ENCODE measurements at regions not wholly inside any gene's neighbourhood (a gene's known extent, or its start where the extent isn't known, plus 50 kb on each side); places are given as distances from the start of the nearest gene placed in this dataset.

DNA sequence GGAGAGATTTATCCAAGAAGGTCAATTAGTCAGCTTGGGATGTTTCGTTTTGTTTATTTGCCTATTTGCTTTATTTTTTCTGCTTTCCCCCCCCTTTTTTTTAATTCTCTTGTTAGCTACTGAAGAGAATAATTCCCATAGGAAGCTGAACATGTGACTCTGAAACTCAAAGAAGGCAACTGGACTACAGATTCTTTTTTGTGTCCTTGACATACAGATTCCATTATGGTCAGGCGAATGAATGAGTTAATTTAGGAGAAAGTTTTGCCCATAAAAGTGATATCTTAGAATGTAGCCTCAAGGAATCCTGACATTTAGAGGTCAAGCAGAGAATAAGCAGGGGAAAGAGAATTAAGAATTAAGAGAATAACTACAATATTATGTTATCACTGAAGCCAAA, 514.2 kb upstream of the LINC00305 start:
- Histone ChIP-seq H3K4me3 (ENCODE audit: low read depth in 1 of 2, low read length in 2 of 2) (no peak overlapping the region), H3K9me3 (ENCODE audit: control insufficient read depth in 1 of 2, low read length in 2 of 2) (no peaks in the 10 kb centered on the region), H3K9ac (ENCODE audit: low read depth in 1 of 2, low read length in 2 of 2) (no peak overlapping the region), H3K27me3 (ENCODE audit: control insufficient read depth in 1 of 2, insufficient read depth in 2 of 2, low read length in 2 of 2) (no peaks in the 10 kb centered on the region), H3K36me3 (ENCODE audit: control insufficient read depth in 1 of 2, insufficient read depth in 2 of 2, low read length in 2 of 2) (no peaks in the 10 kb centered on the region), H3K4me1 (ENCODE audit: control insufficient read depth in 1 of 2, insufficient read depth in 2 of 2, low read length in 2 of 2) (no peaks in the 10 kb centered on the region), H3K27ac (ENCODE audit: low read depth, low read length) (no peak overlapping the region)

DNA sequence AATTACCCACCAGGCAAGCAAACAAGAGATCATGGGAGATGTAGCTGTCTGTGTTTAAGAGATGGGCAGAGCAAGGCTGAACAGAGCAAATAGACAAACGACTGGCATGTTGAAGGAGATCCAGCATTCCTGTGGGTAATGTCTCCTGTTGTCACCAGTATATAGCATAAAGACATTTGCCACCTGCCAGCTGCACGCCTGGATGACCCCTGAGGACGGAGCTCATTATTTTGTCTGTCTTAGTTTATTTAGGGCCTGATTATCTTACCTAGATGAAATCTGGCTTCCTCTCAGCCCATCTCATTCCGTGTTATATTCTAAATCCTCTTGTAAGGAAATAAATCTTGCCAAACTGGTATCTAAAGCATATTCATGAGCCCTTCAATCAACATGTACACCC, 510.3 kb upstream of the LINC00305 start:
- Histone ChIP-seq H3K36me3 (ENCODE audit: control insufficient read depth in 1 of 2, insufficient read depth in 2 of 2, low read length in 2 of 2) (no peaks in the 10 kb centered on the region), H3K4me1 (ENCODE audit: control insufficient read depth in 1 of 2, insufficient read depth in 2 of 2, low read length in 2 of 2) (no peaks in the 10 kb centered on the region), H3K27me3 (ENCODE audit: control insufficient read depth in 1 of 2, insufficient read depth in 2 of 2, low read length in 2 of 2) (no peaks in the 10 kb centered on the region), H3K9me3 (ENCODE audit: control insufficient read depth in 1 of 2, low read length in 2 of 2) (no peaks in the 10 kb centered on the region), H3K27ac (ENCODE audit: low read depth, low read length) (no peak overlapping the region), H3K4me3 (ENCODE audit: low read depth in 1 of 2, low read length in 2 of 2) (no peak overlapping the region), H3K9ac (ENCODE audit: low read depth in 1 of 2, low read length in 2 of 2) (no peak overlapping the region)

DNA sequence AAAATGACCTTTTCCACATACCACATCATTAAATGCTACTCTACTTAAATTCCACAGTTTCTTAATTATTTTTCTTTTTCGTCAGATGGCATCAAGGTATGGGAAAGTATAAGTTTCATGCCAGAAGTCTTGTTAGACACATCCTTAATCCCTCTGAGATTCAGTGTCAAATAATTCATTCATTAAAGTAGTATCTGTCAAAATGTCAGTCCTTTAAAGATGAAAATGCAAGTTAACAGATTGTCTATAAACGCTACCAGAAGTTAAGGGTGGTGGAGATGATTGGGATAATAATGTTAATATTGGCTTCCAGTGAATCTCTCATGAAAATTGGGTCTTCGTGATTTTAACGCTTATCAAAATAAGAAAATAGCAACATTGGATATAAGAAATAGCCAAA, 504.2 kb upstream of the LINC00305 start:
- Histone ChIP-seq H3K4me3 (ENCODE audit: low read depth in 1 of 2, low read length in 2 of 2) (no peak overlapping the region), H3K36me3 (ENCODE audit: control insufficient read depth in 1 of 2, insufficient read depth in 2 of 2, low read length in 2 of 2) (no peaks in the 10 kb centered on the region), H3K9ac (ENCODE audit: low read depth in 1 of 2, low read length in 2 of 2) (no peak overlapping the region), H3K27ac (ENCODE audit: low read depth, low read length) (no peak overlapping the region), H3K9me3 (ENCODE audit: control insufficient read depth in 1 of 2, low read length in 2 of 2) (no peaks in the 10 kb centered on the region), H3K4me1 (ENCODE audit: control insufficient read depth in 1 of 2, insufficient read depth in 2 of 2, low read length in 2 of 2) (no peaks in the 10 kb centered on the region), H3K27me3 (ENCODE audit: control insufficient read depth in 1 of 2, insufficient read depth in 2 of 2, low read length in 2 of 2) (no peaks in the 10 kb centered on the region)

DNA sequence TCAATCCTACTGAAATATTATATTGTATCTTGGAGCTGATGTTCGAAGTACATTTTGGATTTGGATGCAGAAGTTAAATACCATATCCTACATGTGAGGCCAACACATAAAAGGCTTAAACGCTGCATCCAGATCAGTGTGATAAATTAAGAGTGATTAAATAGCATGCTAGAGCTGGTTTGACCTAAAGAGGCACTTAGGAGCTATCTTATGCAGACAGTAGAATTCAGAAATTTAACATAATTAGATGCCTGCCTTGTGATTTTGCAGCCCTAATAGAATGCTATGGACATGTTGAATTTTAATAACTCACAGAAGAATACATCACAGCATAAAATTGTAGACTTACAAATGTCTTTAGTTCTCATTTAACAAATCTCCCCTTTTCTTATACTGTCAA, 501.2 kb upstream of the LINC00305 start:
- Histone ChIP-seq H3K36me3 (ENCODE audit: control insufficient read depth in 1 of 2, insufficient read depth in 2 of 2, low read length in 2 of 2) (no peaks in the 10 kb centered on the region), H3K27me3 (ENCODE audit: control insufficient read depth in 1 of 2, insufficient read depth in 2 of 2, low read length in 2 of 2) (no peaks in the 10 kb centered on the region), H3K9ac (ENCODE audit: low read depth in 1 of 2, low read length in 2 of 2) (no peak overlapping the region), H3K4me1 (ENCODE audit: control insufficient read depth in 1 of 2, insufficient read depth in 2 of 2, low read length in 2 of 2) (no peaks in the 10 kb centered on the region), H3K9me3 (ENCODE audit: control insufficient read depth in 1 of 2, low read length in 2 of 2) (peaks cover 0 to 5% of the 10 kb centered on the region in 2 donors), H3K27ac (ENCODE audit: low read depth, low read length) (no peak overlapping the region), H3K4me3 (ENCODE audit: low read depth in 1 of 2, low read length in 2 of 2) (no peak overlapping the region)

DNA sequence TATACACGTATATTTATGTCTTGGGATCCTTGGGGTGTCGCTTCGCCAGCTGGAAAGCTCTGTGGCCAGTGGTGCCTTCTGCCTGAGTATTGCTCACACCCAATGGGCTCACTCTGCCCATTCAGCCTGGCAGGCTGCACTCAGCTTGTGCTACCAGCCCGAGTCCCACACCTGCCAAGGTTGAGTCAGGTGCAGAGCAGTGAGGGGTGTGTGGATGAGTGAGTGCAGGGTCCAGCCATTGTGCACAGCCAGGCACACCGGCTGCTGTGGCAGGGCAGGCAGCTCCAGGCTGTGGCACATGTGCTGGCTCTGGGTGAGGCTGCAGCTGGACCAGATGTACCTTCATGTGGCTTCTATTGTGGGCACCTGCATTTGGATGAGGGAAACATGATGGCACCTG, 496.9 kb upstream of the LINC00305 start:
- Histone ChIP-seq H3K36me3 (ENCODE audit: control insufficient read depth in 1 of 2, insufficient read depth in 2 of 2, low read length in 2 of 2) (no peaks in the 10 kb centered on the region), H3K9ac (ENCODE audit: low read depth in 1 of 2, low read length in 2 of 2) (no peak overlapping the region), H3K4me3 (ENCODE audit: low read depth in 1 of 2, low read length in 2 of 2) (no peak overlapping the region), H3K27me3 (ENCODE audit: control insufficient read depth in 1 of 2, insufficient read depth in 2 of 2, low read length in 2 of 2) (no peaks in the 10 kb centered on the region), H3K4me1 (ENCODE audit: control insufficient read depth in 1 of 2, insufficient read depth in 2 of 2, low read length in 2 of 2) (no peaks in the 10 kb centered on the region), H3K9me3 (ENCODE audit: control insufficient read depth in 1 of 2, low read length in 2 of 2) (peaks cover 0 to 5% of the 10 kb centered on the region in 2 donors), H3K27ac (ENCODE audit: low read depth, low read length) (no peak overlapping the region)

DNA sequence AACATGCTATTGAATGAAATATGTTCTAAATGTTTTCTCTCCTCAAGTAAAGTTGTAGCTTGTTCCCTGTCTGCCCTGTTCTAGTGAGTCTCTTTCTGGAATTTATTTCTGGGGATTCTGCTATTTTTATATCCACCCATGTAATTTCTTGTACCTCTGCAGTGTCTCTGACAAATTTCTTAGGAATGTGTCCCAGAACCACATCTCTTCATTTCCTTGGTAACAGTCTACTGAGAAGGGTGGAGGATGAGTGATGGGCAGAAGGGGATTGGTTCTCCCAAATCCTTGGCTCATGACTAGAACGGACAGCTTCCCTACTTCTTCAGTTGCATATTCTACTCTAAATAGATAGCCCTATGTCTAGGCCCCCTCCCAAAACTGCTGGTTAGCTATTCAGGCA, 490.6 kb upstream of the LINC00305 start:
- Histone ChIP-seq H3K27ac (ENCODE audit: low read depth, low read length) (no peak overlapping the region), H3K4me3 (ENCODE audit: low read depth in 1 of 2, low read length in 2 of 2) (no peak overlapping the region), H3K9ac (ENCODE audit: low read depth in 1 of 2, low read length in 2 of 2) (no peak overlapping the region), H3K27me3 (ENCODE audit: control insufficient read depth in 1 of 2, insufficient read depth in 2 of 2, low read length in 2 of 2) (no peaks in the 10 kb centered on the region), H3K4me1 (ENCODE audit: control insufficient read depth in 1 of 2, insufficient read depth in 2 of 2, low read length in 2 of 2) (no peaks in the 10 kb centered on the region), H3K36me3 (ENCODE audit: control insufficient read depth in 1 of 2, insufficient read depth in 2 of 2, low read length in 2 of 2) (no peaks in the 10 kb centered on the region), H3K9me3 (ENCODE audit: control insufficient read depth in 1 of 2, low read length in 2 of 2) (no peaks in the 10 kb centered on the region)

DNA sequence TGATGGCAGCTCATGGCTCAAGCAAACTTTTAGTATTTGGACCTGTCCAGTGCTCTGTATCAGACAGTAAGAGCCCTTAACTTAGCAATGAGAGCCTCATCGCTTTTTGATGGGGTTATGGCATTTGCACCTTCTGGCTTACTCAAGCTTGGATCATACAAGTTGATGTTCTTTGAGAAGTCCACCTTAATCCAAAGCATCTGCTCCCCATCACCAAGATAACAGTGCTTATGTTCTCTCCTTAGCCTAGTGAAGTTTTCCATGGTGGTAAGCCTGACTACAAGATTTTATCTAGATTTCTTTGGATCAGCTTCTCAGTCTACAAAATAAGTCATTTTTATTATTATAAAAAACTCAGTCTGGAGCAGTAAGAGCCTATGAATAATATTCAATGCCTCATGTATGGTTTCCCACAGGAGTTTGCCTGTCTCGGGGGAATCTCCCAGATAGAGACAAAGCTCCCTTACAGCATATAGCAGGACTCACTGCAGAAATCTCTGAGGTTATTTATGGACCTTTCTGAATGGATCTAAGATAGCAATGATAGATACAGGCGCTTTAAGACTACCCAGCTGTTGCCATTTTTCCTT, 472.2 kb upstream of the LINC00305 start:
- Histone ChIP-seq H3K4me1 (ENCODE audit: control insufficient read depth in 1 of 2, insufficient read depth in 2 of 2, low read length in 2 of 2) (no peaks in the 10 kb centered on the region), H3K9me3 (ENCODE audit: control insufficient read depth in 1 of 2, low read length in 2 of 2) (no peaks in the 10 kb centered on the region), H3K27me3 (ENCODE audit: control insufficient read depth in 1 of 2, insufficient read depth in 2 of 2, low read length in 2 of 2) (no peaks in the 10 kb centered on the region), H3K4me3 (ENCODE audit: low read depth in 1 of 2, low read length in 2 of 2) (no peak overlapping the region), H3K36me3 (ENCODE audit: control insufficient read depth in 1 of 2, insufficient read depth in 2 of 2, low read length in 2 of 2) (no peaks in the 10 kb centered on the region), H3K9ac (ENCODE audit: low read depth in 1 of 2, low read length in 2 of 2) (no peak overlapping the region), H3K27ac (ENCODE audit: low read depth, low read length) (no peak overlapping the region)

DNA sequence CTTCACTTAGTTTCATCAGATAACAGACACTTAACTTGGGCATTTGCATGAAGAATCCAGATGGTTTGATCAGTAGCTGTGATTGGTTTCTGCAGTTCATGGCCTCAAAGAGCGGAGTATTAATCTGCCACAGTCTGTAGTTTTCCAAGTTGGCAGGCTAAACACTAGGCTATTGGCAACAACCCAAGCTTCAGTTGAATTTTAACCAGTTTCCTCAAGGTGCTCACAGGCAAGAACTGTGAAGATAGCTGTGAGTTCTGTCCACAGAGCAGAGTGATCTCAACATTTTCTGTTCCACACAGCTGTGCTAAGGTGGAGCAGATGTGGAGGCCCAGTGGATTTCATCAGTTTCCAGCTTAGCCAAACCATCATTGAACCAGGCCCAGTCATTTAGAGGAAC, 469.5 kb upstream of the LINC00305 start:
- Histone ChIP-seq H3K27me3 (ENCODE audit: control insufficient read depth in 1 of 2, insufficient read depth in 2 of 2, low read length in 2 of 2) (no peaks in the 10 kb centered on the region), H3K9ac (ENCODE audit: low read depth in 1 of 2, low read length in 2 of 2) (no peak overlapping the region), H3K4me3 (ENCODE audit: low read depth in 1 of 2, low read length in 2 of 2) (no peak overlapping the region), H3K27ac (ENCODE audit: low read depth, low read length) (no peak overlapping the region), H3K9me3 (ENCODE audit: control insufficient read depth in 1 of 2, low read length in 2 of 2) (no peaks in the 10 kb centered on the region), H3K4me1 (ENCODE audit: control insufficient read depth in 1 of 2, insufficient read depth in 2 of 2, low read length in 2 of 2) (no peaks in the 10 kb centered on the region), H3K36me3 (ENCODE audit: control insufficient read depth in 1 of 2, insufficient read depth in 2 of 2, low read length in 2 of 2) (no peaks in the 10 kb centered on the region)

DNA sequence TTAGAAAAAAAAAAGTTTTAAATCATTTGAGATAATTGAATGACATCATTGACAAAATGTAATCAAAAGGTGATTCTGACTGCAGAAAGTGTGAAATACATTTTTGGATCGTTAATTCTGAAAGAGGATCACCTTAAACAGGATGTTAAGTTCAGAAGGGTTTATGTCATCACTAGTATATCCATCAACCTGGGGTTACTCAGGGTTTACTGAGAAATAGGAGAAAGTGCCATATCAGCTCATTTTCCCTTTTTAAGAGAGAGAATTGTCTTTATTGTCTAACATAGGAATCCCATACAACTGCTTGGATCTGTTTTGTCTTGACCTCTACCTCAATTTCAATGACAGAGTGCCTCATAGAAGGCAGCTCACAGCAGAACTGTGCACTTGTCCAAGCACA, 466.1 kb upstream of the LINC00305 start:
- Histone ChIP-seq H3K9me3 (ENCODE audit: control insufficient read depth in 1 of 2, low read length in 2 of 2) (no peaks in the 10 kb centered on the region), H3K27ac (ENCODE audit: low read depth, low read length) (no peak overlapping the region), H3K9ac (ENCODE audit: low read depth in 1 of 2, low read length in 2 of 2) (no peak overlapping the region), H3K36me3 (ENCODE audit: control insufficient read depth in 1 of 2, insufficient read depth in 2 of 2, low read length in 2 of 2) (no peaks in the 10 kb centered on the region), H3K4me3 (ENCODE audit: low read depth in 1 of 2, low read length in 2 of 2) (no peak overlapping the region), H3K4me1 (ENCODE audit: control insufficient read depth in 1 of 2, insufficient read depth in 2 of 2, low read length in 2 of 2) (no peaks in the 10 kb centered on the region), H3K27me3 (ENCODE audit: control insufficient read depth in 1 of 2, insufficient read depth in 2 of 2, low read length in 2 of 2) (no peaks in the 10 kb centered on the region)

DNA sequence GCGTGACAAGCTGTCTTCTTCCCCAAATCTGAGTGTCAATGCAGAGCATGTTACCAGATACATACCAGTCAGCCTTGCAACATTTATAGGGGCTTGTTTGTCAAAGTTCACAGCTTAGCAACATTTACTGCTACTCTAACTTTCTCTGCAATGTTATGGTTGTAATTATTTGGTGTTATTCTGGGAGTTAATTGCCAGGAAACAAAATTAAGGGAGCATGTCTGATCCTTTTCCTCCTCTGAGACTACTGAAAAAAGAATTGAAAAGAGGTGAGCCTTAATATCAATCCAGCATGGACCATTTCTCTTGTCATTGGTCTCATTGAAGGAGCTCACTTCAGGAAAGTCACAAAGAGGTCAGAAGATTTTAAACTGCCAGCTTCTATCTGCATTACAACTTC, 465.6 kb upstream of the LINC00305 start:
- Histone ChIP-seq H3K9me3 (ENCODE audit: control insufficient read depth in 1 of 2, low read length in 2 of 2) (no peaks in the 10 kb centered on the region), H3K36me3 (ENCODE audit: control insufficient read depth in 1 of 2, insufficient read depth in 2 of 2, low read length in 2 of 2) (no peaks in the 10 kb centered on the region), H3K27ac (ENCODE audit: low read depth, low read length) (no peak overlapping the region), H3K4me3 (ENCODE audit: low read depth in 1 of 2, low read length in 2 of 2) (no peak overlapping the region), H3K4me1 (ENCODE audit: control insufficient read depth in 1 of 2, insufficient read depth in 2 of 2, low read length in 2 of 2) (no peaks in the 10 kb centered on the region), H3K27me3 (ENCODE audit: control insufficient read depth in 1 of 2, insufficient read depth in 2 of 2, low read length in 2 of 2) (no peaks in the 10 kb centered on the region), H3K9ac (ENCODE audit: low read depth in 1 of 2, low read length in 2 of 2) (no peak overlapping the region)

DNA sequence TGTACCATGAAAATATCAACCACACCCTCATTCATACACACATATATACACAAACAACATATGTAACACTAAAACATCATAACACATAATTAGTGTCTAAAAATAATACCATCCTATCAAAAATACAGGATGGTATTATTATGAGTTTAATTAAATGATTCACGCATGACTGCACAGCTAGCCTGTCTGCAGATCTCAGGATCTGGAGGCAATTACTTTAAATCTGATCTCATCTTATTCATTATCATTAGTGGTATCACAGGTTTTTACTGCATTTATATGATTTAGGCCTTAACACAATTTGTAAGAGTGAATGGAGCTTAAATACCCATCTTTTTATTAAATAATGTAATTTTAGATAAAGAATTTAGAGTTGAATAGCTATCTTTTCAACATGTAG, 443.4 kb upstream of the LINC00305 start:
- Histone ChIP-seq H3K9me3 (ENCODE audit: control insufficient read depth in 1 of 2, low read length in 2 of 2) (peaks cover 0 to 4% of the 10 kb centered on the region in 2 donors), H3K4me3 (ENCODE audit: low read depth in 1 of 2, low read length in 2 of 2) (no peak overlapping the region), H3K36me3 (ENCODE audit: control insufficient read depth in 1 of 2, insufficient read depth in 2 of 2, low read length in 2 of 2) (no peaks in the 10 kb centered on the region), H3K9ac (ENCODE audit: low read depth in 1 of 2, low read length in 2 of 2) (no peak overlapping the region), H3K27me3 (ENCODE audit: control insufficient read depth in 1 of 2, insufficient read depth in 2 of 2, low read length in 2 of 2) (no peaks in the 10 kb centered on the region), H3K4me1 (ENCODE audit: control insufficient read depth in 1 of 2, insufficient read depth in 2 of 2, low read length in 2 of 2) (no peaks in the 10 kb centered on the region), H3K27ac (ENCODE audit: low read depth, low read length) (no peak overlapping the region)

All from duodenal mucosa (tissue), 2 donors.